DMS153 treated with DMSO at 0.1 percent for 48 hours (cell line): ENCODE measurements at regions not wholly inside any gene's neighbourhood (a gene's known extent, or its start where the extent isn't known, plus 50 kb on each side); places are given as distances from the start of the nearest gene placed in this dataset.
"Not testable (repeated sequence)": the region's sequence is repeated elsewhere in the genome, so short reads cannot be mapped to it uniquely, and the experiment has no call there.

ENCODE experiments used
- DNase-seq: peaks from one replicate; lab custom pipeline; 2025; ENCODE audit not compliant: unreplicated experiment; lab: John Stamatoyannopoulos, UW

DNA sequence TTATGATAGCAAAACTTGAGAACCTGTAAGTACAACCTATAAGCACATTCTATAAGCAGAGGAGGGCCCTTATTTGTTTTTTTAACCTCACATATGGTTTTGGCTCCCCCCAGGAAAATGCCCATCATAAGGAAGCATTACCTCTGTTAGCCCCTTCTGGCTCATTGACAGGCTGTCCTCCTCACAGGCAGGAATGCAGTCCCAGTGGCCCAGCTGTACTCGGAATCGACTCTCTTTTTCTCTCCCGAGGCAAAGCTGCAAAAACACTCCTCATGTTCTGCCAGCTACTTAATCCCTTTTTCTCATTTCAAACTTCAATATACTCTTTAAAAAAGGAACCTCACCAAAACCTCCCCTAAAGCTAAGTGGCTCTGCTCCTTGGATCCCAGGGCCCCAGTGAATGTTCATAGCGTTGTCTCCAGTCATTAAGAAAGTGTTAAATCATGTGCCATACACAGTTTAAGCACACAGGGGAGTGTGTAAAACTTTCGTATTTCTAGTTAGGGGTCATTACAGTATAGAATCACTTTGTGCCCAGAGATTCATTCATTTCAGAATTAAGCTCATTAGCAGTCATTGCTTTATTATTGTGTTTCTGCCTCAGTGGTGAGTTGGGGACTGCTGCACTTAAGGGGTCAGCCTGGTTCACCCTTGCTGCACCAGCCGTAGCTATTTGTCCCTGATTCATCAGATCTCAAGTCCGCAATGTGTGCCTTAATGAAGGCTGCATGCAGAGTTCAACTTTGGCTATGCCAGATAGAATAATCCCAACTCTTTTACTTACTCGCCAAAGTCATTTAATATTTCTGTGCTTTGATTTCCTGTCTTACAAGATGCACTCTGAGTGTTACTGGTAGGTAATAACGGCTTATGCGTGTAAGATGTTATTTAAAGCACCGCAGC, 57.6 kb downstream of the JRKL start:
- no peak for DNase-seq

DNA sequence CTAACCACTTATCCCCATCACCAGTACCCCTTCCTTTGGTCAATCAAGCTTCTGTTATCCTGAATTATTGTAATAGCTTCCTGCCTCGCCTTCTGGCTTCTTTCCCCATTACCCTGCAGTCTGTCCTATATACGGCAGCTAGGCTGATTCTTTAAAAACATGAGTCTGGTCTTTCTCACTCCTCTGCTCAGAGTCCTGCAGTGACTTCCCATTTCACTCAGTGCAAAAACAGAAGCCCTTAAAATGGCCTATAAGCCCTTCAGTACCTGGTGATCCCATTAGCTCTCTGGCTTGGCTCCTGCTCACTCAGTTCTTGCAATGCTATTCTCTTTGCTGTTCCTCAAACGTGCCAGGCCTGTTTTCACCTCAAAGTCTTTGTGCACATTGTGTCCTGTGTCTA, 58.4 kb downstream of the JRKL start:
- no peak for DNase-seq

DNA sequence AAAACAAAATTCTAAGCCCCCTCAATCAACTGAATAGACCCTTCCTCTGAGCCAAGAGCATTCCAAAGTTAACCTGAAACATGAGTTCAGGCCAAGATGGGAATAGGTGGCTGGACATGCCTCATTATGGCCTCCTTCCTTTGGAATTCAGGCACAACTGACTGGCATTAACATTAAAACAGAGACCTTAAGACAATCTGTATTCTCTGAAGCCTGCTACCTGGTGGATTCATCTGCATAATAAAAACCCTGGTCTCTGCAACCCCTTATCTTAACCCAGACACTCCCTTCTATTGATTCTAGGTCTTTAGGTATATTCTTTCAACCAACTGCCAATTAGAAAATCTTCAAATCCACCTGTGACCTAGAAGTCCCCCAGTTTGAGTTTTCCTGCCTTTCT, 66.3 kb downstream of the JRKL start:
- no peak for DNase-seq

DNA sequence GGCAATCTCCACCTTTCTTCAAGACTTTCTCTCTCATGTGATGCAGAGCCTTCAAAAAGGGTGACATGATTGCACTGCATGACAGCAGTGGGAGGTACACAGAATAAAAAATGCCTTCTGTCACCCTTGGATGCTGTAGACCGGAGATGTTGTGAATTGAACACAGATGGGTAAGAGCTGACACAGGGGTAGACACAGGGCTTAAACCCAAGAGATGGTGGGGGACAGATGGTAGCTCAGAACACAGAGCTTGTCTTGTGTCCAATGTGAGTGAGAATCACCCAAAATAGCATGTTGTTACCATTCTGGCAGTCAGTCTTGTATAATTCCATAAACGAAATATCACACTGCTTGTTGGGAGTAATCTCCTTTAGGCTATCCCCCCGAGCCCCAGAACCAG, 69.9 kb downstream of the JRKL start:
- no peak for DNase-seq

DNA sequence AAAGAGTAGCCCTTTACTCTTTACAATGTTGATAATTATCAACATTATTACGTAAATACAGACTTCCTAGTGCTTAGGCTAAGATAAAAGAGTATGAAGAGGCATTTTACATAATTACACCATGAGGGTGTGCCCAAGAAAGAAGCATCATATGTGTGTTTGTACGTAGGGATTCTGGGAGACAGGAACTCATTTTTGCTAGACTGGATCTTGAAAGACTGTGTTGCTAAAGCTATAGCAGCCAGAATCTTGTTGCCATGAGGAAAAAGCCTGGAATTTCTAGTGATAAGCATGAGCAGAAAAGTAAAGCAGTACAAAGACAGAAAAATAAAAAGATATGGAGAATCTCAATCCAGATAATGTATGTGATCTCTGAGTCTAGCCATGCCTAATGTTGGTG, 72.1 kb downstream of the JRKL start:
- DNase-seq = no peak

DNA sequence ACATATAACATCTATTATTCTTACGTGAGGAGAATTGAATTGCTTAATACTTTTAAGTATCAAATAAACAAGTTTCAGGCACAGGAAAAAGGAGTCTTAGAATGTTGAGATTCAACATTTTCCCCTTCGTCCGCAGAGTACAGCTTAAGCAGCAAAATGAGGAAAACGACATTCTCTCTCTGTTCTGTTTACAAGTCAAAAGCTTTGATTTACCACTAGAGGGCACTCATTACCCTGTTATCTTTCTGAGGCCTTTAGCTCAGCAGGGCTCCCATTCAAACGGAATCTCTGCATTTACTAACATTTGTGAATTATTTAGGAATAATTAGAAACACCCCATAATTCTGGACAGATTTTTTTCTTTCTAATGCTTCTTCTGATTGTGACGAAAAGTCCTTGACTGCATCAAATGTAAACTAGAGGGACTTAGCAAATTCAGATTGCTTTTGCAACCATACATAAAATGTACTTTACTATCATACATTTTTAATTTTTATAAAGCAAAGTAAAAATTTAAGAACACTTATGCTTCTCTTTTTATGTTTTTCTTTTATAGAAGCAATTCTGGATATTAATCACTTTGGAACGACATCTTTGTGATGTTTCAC, 75.0 kb downstream of the JRKL start:
- DNase-seq = peak; percentile 89

DNA sequence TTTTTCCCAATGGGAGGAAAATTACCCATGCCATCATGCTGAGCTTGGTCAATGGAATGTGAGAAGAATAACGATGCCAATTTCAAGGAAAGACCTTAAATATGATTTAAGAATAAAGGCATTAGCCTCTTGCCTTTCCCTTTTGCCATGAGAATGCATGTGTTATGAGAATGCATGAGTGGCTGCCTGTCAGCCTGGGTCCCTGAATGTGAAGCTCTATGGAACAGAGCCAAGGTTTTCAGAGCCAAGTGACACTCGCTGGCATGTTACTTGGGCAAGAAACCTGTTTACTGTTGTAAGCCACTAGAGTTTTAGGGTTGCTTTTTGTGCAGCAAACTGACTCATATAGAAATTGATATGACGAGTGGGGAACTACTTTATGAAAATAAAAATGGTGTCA, 75.7 kb downstream of the JRKL start:
- no peak for DNase-seq

DNA sequence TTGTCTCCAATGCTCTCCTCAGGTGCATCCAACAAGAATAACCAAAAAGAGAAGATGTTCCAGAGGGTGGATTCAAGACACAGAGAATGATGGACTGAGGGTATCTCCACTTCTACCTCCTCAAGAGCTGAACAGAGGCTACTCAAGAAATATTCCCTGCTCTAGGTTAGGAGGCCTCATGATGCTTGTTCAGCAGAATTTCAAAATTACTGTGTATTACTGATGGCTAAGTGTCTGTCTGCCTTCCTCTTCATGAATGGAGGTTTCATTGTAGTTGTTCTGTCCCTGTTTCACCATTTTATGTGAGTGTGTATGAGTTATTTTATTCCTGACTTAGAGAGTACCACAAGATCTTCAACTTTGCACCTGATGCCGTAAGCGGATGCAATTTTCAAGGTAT, 76.8 kb downstream of the JRKL start:
- no peak for DNase-seq

DNA sequence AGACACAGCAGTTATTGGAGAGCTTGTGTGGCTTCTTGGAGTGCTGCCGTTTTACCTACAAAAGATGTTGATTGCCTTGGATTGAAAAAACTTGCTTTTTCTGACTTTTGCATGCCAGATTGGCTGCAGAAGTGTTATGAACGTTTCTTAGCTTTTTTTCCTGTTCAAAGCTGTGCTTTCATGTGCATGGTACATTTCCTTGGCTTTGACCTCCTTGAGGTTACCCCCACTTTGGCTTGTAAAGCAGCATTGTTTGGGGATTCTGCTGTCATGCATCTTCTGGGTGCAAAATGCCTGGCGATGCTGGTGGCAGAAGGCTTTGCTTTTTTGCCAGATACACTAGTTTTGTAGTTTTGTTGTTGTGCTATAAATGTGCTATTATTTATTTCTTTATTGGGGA, 80.0 kb downstream of the JRKL start:
- DNase-seq = no peak

DNA sequence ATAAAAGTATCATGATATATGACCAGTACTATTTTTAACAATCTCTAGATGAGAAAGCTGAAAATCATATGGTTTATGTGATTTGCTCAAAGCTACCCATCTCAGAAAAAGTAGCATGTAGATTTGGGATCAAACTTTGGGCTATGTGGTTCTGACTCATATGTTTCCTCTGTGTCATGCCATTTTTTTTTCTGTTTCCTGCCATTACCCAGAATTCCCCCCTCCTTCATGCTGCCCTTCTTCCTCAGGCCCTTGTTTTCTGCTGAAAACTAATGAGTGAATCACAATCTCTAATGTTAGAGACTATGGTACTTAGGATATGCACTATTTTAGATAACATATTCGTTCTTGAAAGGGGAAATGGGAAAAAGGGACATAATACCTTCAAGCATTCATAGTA, 80.7 kb downstream of the JRKL start:
- DNase-seq = no peak

DNA sequence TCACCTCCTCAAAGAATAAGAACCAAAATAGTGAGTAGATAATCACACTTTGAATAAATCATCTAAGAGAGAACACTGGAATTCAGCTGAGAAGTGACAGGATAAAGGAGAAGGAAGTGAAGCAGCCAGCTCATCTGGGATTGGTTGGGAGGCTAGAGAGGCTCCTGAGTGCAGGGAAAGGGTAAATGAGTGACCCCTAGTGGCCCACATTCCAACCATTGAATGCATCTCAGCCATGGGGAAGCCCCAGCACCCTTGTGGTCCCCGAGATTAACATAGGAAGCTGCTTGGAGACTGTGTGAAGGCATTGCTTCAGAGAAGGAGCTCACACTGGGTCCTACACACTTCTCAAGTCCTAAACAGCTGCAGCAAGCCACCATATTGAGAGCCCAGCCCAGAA, 82.3 kb downstream of the JRKL start:
- no peak for DNase-seq

DNA sequence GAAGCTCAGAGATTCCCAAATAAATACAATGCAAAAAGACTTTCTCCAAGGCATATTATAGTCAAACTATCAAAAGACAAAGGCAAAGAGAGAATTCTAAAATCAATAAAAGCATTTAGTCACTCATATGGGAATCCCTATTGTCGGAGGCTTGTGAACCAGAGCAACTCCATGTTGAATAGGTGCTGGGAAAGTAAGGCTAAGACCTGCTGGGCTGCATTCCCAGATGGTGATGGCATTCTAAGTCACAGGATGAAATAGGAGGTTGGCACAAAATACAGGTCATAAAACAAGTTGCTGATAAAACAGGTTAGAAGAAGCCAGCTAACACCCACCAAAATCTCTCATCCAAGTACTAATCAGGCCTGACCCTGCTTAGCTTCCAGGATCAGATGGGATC, 84.5 kb downstream of the JRKL start:
- no peak for DNase-seq

DNA sequence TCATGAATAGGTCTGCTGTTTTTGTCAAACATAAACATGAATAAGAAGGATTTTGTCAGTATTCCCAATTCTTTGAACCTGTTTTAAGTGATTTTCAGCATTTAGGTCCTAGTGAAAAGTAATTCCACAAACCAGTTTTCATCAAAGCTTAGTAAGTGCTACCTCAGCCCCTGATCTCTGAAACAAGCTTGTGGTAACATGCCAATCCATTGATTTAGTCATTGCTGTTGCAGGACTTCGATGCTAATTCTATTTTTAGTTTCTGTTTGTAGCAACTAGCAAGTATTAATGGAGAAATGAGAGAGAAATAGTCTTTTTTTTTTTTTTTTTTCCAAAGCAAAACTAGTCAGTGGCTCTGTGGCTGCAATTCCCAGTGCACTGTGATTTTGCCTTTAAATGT, 91.4 kb downstream of the JRKL start:
- DNase-seq = no peak

DNA sequence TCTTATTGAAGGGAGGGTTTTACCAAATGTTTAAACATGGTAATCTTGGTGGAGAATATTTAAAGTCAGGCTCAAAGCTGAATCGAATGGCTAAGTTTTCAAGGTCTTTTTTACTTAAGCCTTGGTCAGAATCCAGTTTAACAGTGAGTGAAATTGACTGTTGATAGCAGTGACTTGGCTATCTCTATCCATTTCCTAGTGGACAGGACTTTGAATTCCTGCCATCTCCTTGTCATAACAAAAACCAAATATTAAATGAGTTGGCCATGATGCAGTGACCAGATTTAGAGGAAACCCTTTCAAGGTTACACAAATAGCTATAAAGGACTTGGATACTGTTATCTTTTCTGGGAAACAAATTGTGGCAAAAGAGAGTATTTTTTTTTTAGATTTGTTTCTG, 92.0 kb downstream of the JRKL start:
- no peak for DNase-seq

DNA sequence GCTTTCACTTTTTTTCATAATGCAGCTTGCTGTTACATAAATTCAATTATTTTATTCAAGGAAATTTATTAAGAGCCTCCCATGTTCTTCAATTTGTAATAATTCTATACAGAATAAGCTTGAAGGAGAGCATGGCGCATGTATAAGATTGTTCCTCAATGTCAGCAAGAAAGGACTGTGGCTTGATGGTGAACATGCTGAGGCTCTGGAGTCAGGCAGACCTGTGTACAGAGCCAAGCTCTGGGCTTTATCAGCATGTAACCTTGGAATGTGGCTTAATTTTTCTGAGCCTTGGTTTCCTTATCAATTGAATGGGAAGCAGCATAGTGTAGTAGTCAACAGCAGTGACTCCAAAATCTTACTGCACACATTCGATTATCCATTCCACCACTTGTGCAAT, 92.4 kb downstream of the JRKL start:
- no peak for DNase-seq

DNA sequence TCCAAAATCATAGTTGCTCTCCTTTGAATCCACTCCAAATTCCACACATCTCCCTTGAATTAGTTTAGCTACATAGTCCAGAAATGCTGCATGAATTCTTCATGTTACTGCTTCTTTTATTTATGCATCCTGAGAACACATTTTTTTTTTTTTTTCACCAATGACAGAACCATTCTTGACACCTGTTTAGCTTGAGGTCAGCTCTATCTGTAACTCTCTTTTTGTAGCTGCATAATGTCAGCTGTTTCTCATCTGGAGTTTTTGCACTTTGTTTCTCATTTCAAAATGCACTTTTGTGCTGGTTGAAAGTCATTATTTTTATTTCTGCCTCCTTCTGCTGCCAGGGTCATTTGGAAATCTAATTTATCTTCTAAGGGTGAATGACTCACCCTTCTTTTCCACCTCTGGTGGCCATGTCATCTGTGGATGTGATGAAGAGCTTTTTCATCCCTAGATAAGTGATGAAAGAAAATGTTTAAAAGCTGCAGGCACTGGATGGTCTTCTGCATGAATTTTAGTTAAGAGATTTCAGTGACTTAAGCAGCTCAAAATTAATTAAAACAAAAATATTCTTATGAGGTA, 93.7 kb downstream of the JRKL start:
- DNase-seq = no peak

DNA sequence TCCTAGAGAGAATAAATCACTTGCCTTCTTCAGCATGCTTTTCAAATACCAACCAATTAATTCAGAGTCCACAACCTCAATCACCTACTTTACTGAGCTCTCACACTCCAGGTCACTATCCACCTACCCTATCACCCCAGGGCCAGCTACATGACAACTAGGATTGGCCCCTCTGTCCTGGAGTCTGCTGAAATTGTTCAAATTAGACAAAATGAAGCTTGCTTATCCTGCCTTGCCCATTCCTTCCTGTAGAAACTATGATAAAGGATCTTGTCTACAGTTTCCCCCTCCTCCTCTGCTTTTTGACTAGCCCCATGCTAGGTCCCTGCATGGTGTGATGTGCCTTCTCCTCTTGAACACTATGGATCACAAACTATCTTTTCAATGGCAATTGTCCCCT, 94.5 kb downstream of the JRKL start:
- no peak for DNase-seq

DNA sequence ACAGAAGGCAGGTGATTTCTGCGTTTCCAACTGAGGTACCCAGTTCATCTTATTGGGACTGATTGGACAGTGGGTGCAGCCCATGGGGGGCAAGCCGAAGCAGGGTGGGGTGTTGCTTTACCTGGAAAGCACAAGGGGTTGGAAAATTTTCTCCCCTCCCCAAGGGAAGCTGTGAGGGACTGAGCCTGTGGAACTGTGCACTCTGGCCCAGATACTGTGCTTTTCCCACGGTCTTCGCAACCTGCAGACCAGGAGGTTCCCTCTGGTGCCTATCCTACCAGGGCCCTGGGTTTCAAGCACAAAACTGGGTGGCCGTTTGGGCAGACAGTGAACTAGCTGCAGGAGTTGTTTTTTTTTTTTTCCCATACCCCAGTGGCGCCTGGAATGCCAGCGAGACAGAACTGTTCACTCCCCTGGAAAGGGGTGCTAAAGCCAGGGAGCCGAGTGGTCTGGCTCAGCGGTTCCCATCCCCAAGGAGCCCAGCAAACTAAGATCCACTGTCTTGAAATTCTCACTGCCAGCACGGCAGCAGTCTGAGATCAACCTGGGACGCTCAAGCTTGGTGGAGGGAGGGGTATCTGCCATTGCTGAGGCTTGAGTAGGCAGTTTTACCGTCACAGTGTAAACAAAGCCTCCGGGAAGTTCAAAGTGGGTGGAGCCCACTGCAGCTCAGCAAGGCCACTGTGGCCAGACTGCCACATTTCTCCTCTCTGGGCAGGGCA, 97.2 kb downstream of the JRKL start:
- DNase-seq = peak; percentile 5

DNA sequence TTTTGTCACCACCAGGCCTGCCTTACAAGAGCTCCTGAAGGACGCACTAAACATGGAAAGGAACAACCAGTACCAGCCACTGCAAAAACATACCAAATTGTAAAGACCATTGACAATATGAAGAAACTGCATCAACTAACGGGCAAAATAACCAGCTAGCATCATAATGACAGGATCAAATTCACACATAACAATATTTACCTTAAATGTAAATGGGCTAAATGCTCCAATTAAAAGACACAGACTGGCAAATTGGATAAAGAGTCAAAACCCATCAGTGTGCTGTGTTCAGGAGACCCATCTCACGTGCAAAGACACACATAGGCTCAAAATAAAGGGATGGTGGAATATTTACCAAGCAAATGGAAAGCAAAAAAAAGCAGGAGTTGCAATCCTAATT, 99.1 kb downstream of the JRKL start:
- not testable (repeated sequence) for DNase-seq

DNA sequence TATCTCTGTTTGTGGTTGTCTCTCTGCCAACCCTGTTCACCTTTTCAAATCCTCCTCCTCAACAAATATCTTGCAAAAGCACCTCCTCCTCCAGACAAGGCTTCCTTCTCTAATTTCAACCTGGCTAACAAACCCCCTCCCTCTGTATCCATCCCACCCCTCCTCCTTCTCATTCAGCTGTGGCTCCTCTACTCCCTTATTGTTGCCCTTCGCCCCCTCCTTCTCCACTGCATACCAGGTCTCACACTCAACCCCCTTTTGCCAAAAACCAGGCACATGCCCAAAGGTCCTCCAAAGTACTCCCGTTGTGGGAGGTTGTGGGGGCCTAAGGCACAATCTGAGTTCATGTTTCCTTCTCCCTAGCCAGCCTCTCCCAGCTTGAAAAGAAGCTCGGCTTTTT, 110.6 kb downstream of the JRKL start:
- no peak for DNase-seq

DNA sequence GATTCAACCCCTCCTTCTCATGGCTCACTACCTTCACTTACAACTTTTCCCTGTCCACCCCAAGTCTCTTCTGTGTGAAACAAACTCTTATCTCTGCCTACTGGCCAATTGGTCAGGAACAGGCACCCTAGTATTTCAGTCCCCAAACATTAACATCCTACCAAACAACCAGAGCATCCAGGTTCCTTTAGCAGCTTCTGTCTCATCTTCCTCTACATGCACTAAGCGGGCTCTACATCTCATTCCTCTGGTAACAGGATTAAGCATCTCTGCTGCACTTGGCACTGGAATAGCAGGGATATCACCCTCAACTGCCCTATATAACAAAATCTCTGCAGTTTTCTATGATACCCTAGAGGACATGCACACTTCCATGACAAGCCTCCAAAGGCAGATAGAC, 116.2 kb downstream of the JRKL start:
- DNase-seq = no peak

DNA sequence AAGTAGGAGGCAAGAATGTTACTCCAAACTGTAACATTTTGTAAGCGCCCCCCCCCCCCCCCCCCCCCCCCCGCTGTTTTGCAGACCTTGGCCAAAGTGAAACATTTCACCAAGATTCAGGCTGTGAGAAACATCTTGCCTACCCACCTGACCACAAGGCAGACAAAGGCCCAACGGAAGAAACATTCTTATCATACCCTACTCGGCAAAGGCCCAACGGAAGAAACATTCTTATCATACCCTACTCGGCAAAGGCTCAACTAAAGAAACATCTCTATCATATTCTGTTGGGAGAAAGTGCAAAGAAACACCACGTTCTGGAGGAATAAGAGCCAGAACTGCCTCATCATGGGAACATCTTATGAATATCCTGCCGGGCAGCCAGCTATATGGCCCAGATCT, 117.1 kb downstream of the JRKL start:
- DNase-seq = no peak
